SK-N-SH treated with all-trans-retinoic acid at 6 μM for 48 hours (cell line): ENCODE measurements at regions not wholly inside any gene's neighbourhood (a gene's known extent, or its start where the extent isn't known, plus 50 kb on each side); places are given as distances from the start of the nearest gene placed in this dataset.

Experiments used
- ATAC-seq: fragments of 200-7000 bp; cut with Tn5 transposase; 3 replicates; pipeline ENCODE4 v1.9.1; 2020; ENCODE audit warnings: mild to moderate bottlenecking, moderate library complexity
- ARNTL ChIP-seq: fragments of 450-650 bp; formaldehyde crosslinking; IDR thresholded peaks from 2 replicates; pipeline ENCODE4 v1.5.0; 2020; ENCODE audit warnings: low read depth, mild to moderate bottlenecking, moderate library complexity, borderline replicate concordance
- BACH2 ChIP-seq: fragments of 250-450 bp; sonication (Bioruptor Pico); IDR thresholded peaks from 2 replicates; pipeline ENCODE4 v1.9.0; 2021; ENCODE audit warnings: mild to moderate bottlenecking, borderline replicate concordance
- CSDC2 ChIP-seq: fragments of 250-450 bp; sonication (Bioruptor Pico); IDR thresholded peaks from 2 replicates; pipeline ENCODE4 v1.5.0; 2020; ENCODE audit warnings: mild to moderate bottlenecking, moderate library complexity
- ESRRG ChIP-seq: fragments of 250-450 bp; sonication (Bioruptor Pico); IDR thresholded peaks from 2 replicates; pipeline ENCODE4 v1.6.1; 2021; ENCODE audit warnings: mild to moderate bottlenecking
- GLIS3 ChIP-seq: fragments of 250-450 bp; sonication (Bioruptor Pico); IDR thresholded peaks from 2 replicates; pipeline ENCODE4 v1.5.0; 2020; ENCODE audit warnings: mild to moderate bottlenecking, moderate library complexity
- ISL1 ChIP-seq: fragments of 250-450 bp; sonication (Bioruptor Pico); IDR thresholded peaks from 2 replicates; pipeline ENCODE4 v2.1.2; 2022; ENCODE audit warnings: mild to moderate bottlenecking, moderate library complexity
- PPARA ChIP-seq: fragments of 250-450 bp; sonication (Bioruptor Pico); IDR thresholded peaks from 2 replicates; pipeline ENCODE4 v1.5.0; 2020; ENCODE audit warnings: mild to moderate bottlenecking, borderline replicate concordance
- RARB ChIP-seq: fragments of 250-450 bp; sonication (Bioruptor Pico); IDR thresholded peaks from 2 replicates; pipeline ENCODE4 v1.8.0; 2021; ENCODE audit warnings: mild to moderate bottlenecking, moderate library complexity
- SNAI2 ChIP-seq: fragments of 250-450 bp; sonication (Bioruptor Pico); IDR thresholded peaks from 2 replicates; pipeline ENCODE4 v1.5.0; 2020; ENCODE audit warnings: mild to moderate bottlenecking, moderate library complexity
- TCF4 ChIP-seq: fragments of 250-450 bp; sonication (Bioruptor Pico); IDR thresholded peaks from 2 replicates; pipeline ENCODE4 v1.8.0; 2021; ENCODE audit warnings: mild to moderate bottlenecking, moderate library complexity, borderline replicate concordance
- TOX ChIP-seq: fragments of 250-450 bp; sonication (Bioruptor Pico); IDR thresholded peaks from 2 replicates; pipeline ENCODE4 v1.8.0; 2021; ENCODE audit warnings: mild to moderate bottlenecking, moderate library complexity, borderline replicate concordance
- ZC3H10 ChIP-seq: fragments of 250-450 bp; sonication (Bioruptor Pico); IDR thresholded peaks from 2 replicates; pipeline ENCODE4 v1.5.1; 2021; ENCODE audit warnings: mild to moderate bottlenecking, moderate library complexity
- ZFP30 ChIP-seq: fragments of 450-650 bp; formaldehyde crosslinking; IDR thresholded peaks from 2 replicates; pipeline ENCODE4 v1.5.0; 2022; ENCODE audit warnings: mild to moderate bottlenecking, moderate library complexity
- ZNF565 ChIP-seq: fragments of 450-650 bp; formaldehyde crosslinking; conservative IDR thresholded peaks from 2 replicates; pipeline ENCODE4 v1.5.0; 2020; ENCODE audit warnings: low read depth, mild to moderate bottlenecking, moderate library complexity
- ZNF70 ChIP-seq: fragments of 450-650 bp; formaldehyde crosslinking; IDR thresholded peaks from 2 replicates; pipeline ENCODE4 v1.5.0; 2020; ENCODE audit warnings: mild to moderate bottlenecking, moderate library complexity
- ZNF8 ChIP-seq: fragments of 450-650 bp; formaldehyde crosslinking; IDR thresholded peaks from 2 replicates; pipeline ENCODE4 v1.5.0; 2020; ENCODE audit warnings: mild to moderate bottlenecking, moderate library complexity
- TF ChIP-seq, protein P1 (sequence below): fragments of 250-450 bp; sonication (Bioruptor Pico); IDR thresholded peaks from 2 replicates; pipeline ENCODE4 v1.5.0; 2020; ENCODE audit warnings: mild to moderate bottlenecking, moderate library complexity
- TF ChIP-seq, protein P2 (sequence below): fragments of 250-450 bp; sonication (Bioruptor Pico); IDR thresholded peaks from 2 replicates; pipeline ENCODE4 v1.5.1; 2020; ENCODE audit warnings: low read depth, mild to moderate bottlenecking, moderate library complexity
- TF ChIP-seq, protein P3 (sequence below): fragments of 250-450 bp; sonication (Bioruptor Pico); IDR thresholded peaks from 2 replicates; pipeline ENCODE4 v1.8.0; 2020; ENCODE audit warnings: mild to moderate bottlenecking, moderate library complexity, borderline replicate concordance
- TF ChIP-seq, protein P4 (sequence below): fragments of 250-450 bp; sonication (Bioruptor Pico); IDR thresholded peaks from 2 replicates; pipeline ENCODE4 v1.5.1; 2021; ENCODE audit warnings: mild to moderate bottlenecking, moderate library complexity
- TF ChIP-seq, protein P5 (sequence below): fragments of 250-450 bp; sonication (Bioruptor Pico); IDR thresholded peaks from 2 replicates; pipeline ENCODE4 v1.8.0; 2021; ENCODE audit warnings: low read depth, mild to moderate bottlenecking, moderate library complexity, borderline replicate concordance

DNA sequence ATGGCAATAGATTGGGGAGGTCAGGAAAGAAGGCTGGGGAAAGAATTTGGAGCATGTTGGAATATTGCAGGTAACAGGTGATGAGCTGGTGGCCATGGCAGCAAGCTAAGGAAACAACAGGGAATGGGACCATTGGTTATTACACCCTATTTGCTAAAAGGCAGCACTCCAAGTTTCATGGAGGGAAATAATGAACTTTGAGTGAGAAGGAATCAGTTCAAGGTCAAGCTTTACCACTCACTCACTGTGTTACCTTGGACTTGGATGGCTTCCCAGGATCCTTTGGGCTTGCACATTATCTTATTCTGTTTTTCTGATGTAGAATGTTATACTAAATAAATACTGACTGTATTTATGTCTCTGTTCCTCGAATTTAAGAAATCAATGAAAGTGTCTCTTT, 792.8 kb upstream of the CDH8 start:
- no peak for ATAC-seq

DNA sequence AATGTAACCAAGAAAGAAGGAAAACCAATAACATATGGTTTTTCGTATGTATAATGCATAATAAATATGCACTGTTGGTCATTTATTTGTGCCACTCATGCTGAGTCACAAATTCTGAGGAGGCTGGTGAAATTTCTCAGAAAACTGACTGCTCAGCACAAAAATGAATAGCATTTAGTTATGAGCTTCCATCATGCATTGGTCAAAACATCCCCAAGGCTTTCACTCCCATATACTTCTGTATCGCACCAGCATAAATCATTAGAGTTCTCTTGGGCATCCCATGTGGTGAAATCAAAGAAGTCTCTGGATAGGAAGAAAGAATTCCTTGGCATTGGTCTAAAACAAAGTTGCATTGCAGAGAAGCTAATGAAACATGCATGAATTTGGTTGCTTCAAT, 785.6 kb upstream of the CDH8 start:
- ATAC-seq: no peak
- TF ChIP-seq ZC3H10: no peak
- no peak for TF ChIP-seq PPARA
- no peak for TF ChIP-seq GLIS3 (CRISPR knock-in tag)
- no peak for TF ChIP-seq ISL1
- TF ChIP-seq, protein P1, sequence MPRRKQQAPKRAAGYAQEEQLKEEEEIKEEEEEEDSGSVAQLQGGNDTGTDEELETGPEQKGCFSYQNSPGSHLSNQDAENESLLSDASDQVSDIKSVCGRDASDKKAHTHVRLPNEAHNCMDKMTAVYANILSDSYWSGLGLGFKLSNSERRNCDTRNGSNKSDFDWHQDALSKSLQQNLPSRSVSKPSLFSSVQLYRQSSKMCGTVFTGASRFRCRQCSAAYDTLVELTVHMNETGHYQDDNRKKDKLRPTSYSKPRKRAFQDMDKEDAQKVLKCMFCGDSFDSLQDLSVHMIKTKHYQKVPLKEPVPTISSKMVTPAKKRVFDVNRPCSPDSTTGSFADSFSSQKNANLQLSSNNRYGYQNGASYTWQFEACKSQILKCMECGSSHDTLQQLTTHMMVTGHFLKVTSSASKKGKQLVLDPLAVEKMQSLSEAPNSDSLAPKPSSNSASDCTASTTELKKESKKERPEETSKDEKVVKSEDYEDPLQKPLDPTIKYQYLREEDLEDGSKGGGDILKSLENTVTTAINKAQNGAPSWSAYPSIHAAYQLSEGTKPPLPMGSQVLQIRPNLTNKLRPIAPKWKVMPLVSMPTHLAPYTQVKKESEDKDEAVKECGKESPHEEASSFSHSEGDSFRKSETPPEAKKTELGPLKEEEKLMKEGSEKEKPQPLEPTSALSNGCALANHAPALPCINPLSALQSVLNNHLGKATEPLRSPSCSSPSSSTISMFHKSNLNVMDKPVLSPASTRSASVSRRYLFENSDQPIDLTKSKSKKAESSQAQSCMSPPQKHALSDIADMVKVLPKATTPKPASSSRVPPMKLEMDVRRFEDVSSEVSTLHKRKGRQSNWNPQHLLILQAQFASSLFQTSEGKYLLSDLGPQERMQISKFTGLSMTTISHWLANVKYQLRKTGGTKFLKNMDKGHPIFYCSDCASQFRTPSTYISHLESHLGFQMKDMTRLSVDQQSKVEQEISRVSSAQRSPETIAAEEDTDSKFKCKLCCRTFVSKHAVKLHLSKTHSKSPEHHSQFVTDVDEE (CRISPR knock-in tag): no peak
- TF ChIP-seq ZNF8 (CRISPR knock-in tag): no peak
- TF ChIP-seq RARB: no peak
- TF ChIP-seq ESRRG (CRISPR knock-in tag): no peak
- no peak for TF ChIP-seq BACH2 (CRISPR knock-in tag)
- TF ChIP-seq ZNF70 (CRISPR knock-in tag): no peak
- TF ChIP-seq CSDC2 (CRISPR knock-in tag): no peak

More for the DNA sequence above, 792.8 kb upstream of the CDH8 start:
- TF ChIP-seq ZNF70 (CRISPR knock-in tag) (no peak), ZNF565 (CRISPR knock-in tag) (no peak), BACH2 (CRISPR knock-in tag) (no peak), ZNF8 (CRISPR knock-in tag) (no peak), ARNTL (CRISPR knock-in tag) (no peak), TCF4 (no peak), CSDC2 (CRISPR knock-in tag) (no peak), ZFP30 (CRISPR knock-in tag) (no peak), SNAI2 (CRISPR knock-in tag) (no peak), TOX (CRISPR knock-in tag) (no peak), ISL1 (no peak), ZC3H10 (no peak), RARB (no peak), ESRRG (CRISPR knock-in tag) (no peak)
- TF ChIP-seq, protein P1 (CRISPR knock-in tag): no peak
- TF ChIP-seq, protein P2, sequence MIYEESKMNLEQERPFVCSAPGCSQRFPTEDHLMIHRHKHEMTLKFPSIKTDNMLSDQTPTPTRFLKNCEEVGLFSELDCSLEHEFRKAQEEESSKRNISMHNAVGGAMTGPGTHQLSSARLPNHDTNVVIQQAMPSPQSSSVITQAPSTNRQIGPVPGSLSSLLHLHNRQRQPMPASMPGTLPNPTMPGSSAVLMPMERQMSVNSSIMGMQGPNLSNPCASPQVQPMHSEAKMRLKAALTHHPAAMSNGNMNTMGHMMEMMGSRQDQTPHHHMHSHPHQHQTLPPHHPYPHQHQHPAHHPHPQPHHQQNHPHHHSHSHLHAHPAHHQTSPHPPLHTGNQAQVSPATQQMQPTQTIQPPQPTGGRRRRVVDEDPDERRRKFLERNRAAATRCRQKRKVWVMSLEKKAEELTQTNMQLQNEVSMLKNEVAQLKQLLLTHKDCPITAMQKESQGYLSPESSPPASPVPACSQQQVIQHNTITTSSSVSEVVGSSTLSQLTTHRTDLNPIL (CRISPR knock-in tag): no peak
- TF ChIP-seq, protein P3, sequence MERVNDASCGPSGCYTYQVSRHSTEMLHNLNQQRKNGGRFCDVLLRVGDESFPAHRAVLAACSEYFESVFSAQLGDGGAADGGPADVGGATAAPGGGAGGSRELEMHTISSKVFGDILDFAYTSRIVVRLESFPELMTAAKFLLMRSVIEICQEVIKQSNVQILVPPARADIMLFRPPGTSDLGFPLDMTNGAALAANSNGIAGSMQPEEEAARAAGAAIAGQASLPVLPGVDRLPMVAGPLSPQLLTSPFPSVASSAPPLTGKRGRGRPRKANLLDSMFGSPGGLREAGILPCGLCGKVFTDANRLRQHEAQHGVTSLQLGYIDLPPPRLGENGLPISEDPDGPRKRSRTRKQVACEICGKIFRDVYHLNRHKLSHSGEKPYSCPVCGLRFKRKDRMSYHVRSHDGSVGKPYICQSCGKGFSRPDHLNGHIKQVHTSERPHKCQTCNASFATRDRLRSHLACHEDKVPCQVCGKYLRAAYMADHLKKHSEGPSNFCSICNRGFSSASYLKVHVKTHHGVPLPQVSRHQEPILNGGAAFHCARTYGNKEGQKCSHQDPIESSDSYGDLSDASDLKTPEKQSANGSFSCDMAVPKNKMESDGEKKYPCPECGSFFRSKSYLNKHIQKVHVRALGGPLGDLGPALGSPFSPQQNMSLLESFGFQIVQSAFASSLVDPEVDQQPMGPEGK (CRISPR knock-in tag): no peak
- TF ChIP-seq, protein P4, sequence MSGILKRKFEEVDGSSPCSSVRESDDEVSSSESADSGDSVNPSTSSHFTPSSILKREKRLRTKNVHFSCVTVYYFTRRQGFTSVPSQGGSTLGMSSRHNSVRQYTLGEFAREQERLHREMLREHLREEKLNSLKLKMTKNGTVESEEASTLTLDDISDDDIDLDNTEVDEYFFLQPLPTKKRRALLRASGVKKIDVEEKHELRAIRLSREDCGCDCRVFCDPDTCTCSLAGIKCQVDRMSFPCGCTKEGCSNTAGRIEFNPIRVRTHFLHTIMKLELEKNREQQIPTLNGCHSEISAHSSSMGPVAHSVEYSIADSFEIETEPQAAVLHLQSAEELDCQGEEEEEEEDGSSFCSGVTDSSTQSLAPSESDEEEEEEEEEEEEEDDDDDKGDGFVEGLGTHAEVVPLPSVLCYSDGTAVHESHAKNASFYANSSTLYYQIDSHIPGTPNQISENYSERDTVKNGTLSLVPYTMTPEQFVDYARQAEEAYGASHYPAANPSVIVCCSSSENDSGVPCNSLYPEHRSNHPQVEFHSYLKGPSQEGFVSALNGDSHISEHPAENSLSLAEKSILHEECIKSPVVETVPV (CRISPR knock-in tag): no peak
- TF ChIP-seq, protein P5, sequence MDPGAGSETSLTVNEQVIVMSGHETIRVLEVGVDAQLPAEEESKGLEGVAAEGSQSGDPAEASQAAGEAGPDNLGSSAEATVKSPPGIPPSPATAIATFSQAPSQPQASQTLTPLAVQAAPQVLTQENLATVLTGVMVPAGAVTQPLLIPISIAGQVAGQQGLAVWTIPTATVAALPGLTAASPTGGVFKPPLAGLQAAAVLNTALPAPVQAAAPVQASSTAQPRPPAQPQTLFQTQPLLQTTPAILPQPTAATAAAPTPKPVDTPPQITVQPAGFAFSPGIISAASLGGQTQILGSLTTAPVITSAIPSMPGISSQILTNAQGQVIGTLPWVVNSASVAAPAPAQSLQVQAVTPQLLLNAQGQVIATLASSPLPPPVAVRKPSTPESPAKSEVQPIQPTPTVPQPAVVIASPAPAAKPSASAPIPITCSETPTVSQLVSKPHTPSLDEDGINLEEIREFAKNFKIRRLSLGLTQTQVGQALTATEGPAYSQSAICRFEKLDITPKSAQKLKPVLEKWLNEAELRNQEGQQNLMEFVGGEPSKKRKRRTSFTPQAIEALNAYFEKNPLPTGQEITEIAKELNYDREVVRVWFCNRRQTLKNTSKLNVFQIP (CRISPR knock-in tag): no peak
